Skin of body (tissue), 1 donor: ENCODE measurements at regions not wholly inside any gene's neighbourhood (a gene's known extent, or its start where the extent isn't known, plus 50 kb on each side); places are given as distances from the start of the nearest gene placed in this dataset.
"Not testable (repeated sequence)": the region's sequence is repeated elsewhere in the genome, so short reads cannot be mapped to it uniquely, and the experiment has no call there.

Experiments used
- DNase-seq: peaks from one replicate; lab custom pipeline; 2025; lab: John Stamatoyannopoulos, UW

GRCh38 chr14:84482256-84483071, 1047.5 kb upstream of the FLRT2 start:
- no peak for DNase-seq

- DNase-seq, result no peak
These were observed 1046.9 kb upstream of the FLRT2 start for GRCh38 chr14:84483072-84483420.

GRCh38 chr14:84484243-84484642, 1045.7 kb upstream of the FLRT2 start:
- not testable (repeated sequence) for DNase-seq

- DNase-seq, result no peak
These were observed 1044.9 kb upstream of the FLRT2 start for GRCh38 chr14:84485036-84485435.

GRCh38 chr14:84490081-84490480, 1039.9 kb upstream of the FLRT2 start:
- DNase-seq, result no peak

- DNase-seq, result no peak
These were observed 1037.3 kb upstream of the FLRT2 start for GRCh38 chr14:84492685-84493084.

- no peak for DNase-seq
These were observed 1036.2 kb upstream of the FLRT2 start for GRCh38 chr14:84493779-84494178.

- no peak for DNase-seq
These were observed 1033.3 kb upstream of the FLRT2 start for GRCh38 chr14:84496677-84497076.

- DNase-seq, result not testable (repeated sequence)
These were observed 1017.1 kb upstream of the FLRT2 start for GRCh38 chr14:84512823-84513222.

GRCh38 chr14:84519836-84520235, 1010.1 kb upstream of the FLRT2 start:
- DNase-seq, result no peak

- DNase-seq, result no peak
These were observed 1009.1 kb upstream of the FLRT2 start for GRCh38 chr14:84520711-84521338.

GRCh38 chr14:84523746-84524145, 1006.2 kb upstream of the FLRT2 start:
- DNase-seq, result no peak

GRCh38 chr14:84527706-84528105, 1002.2 kb upstream of the FLRT2 start:
- no peak for DNase-seq

GRCh38 chr14:84532016-84532415, 997.9 kb upstream of the FLRT2 start:
- DNase-seq, result no peak

GRCh38 chr14:84533181-84533725, 996.7 kb upstream of the FLRT2 start:
- DNase-seq, result no peak

GRCh38 chr14:84533791-84534190, 996.2 kb upstream of the FLRT2 start:
- DNase-seq, result no peak

- DNase-seq, result no peak
These were observed 994.5 kb upstream of the FLRT2 start for GRCh38 chr14:84535484-84535883.

- DNase-seq, result no peak
These were observed 994.0 kb upstream of the FLRT2 start for GRCh38 chr14:84535976-84536375.

- DNase-seq, result no peak
These were observed 988.9 kb upstream of the FLRT2 start for GRCh38 chr14:84541018-84541417.

GRCh38 chr14:84543859-84544258, 986.1 kb upstream of the FLRT2 start:
- no peak for DNase-seq

- no peak for DNase-seq
These were observed 985.3 kb upstream of the FLRT2 start for GRCh38 chr14:84544486-84545131.

GRCh38 chr14:84546236-84546635, 983.7 kb upstream of the FLRT2 start:
- no peak for DNase-seq
